Activated CD4-positive, alpha-beta memory T cell treated with anti-CD3 and anti-CD28 coated beads, Interleukin-2, amount 10 ng/mL, durations not matched to agents 7 days and 5 days (primary cell): ENCODE measurements at regions not wholly inside any gene's neighbourhood (a gene's known extent, or its start where the extent isn't known, plus 50 kb on each side); places are given as distances from the start of the nearest gene placed in this dataset.
"Not testable (repeated sequence)": the region's sequence is repeated elsewhere in the genome, so short reads cannot be mapped to it uniquely, and the experiment has no call there.

Experiments
- CTCF ChIA-PET: fragments of 350-600 bp; sonication (Branson Sonifier 250); formaldehyde crosslinking; loops from one replicate; lab custom pipeline; 2021; ENCODE audit warnings: antibody characterized with exemption, inconsistent platforms; lab: Charles Lee
- POLR2A ChIA-PET: fragments of 350-600 bp; sonication (Branson Sonifier 250); formaldehyde crosslinking; loops from one replicate; lab custom pipeline; 2021; ENCODE audit warnings: antibody characterized with exemption; lab: Charles Lee
- DNase-seq: peaks from one replicate; pipeline ENCODE4 v3.0.0-alpha.2; 2020
- H3K27ac Mint-ChIP-seq: one replicate; pipeline ENCODE4 v1.8.0; 2021; ENCODE audit warnings: mild to moderate bottlenecking, mixed read lengths
- H3K27me3 Mint-ChIP-seq: one replicate; pipeline ENCODE4 v1.8.0; 2021; ENCODE audit warnings: mixed read lengths
- H3K36me3 Mint-ChIP-seq: one replicate; pipeline ENCODE4 v1.8.0; 2021; ENCODE audit warnings: low read depth, mixed read lengths
- H3K4me1 Mint-ChIP-seq: one replicate; pipeline ENCODE4 v1.8.0; 2021; ENCODE audit warnings: mixed read lengths
- H3K4me3 Mint-ChIP-seq: one replicate; pipeline ENCODE4 v1.8.0; 2021; ENCODE audit warnings: mild to moderate bottlenecking, mixed read lengths
- H3K9me3 Mint-ChIP-seq: one replicate; pipeline ENCODE4 v1.8.0; 2021; ENCODE audit warnings: mixed read lengths

GRCh38 chr4:147093206-147093605 is 147.5 kb upstream of the TTC29 start:
- H3K9me3 Mint-ChIP-seq = no peaks in the 10 kb centered on the region
- H3K27ac Mint-ChIP-seq = no peak overlapping the region
- H3K4me1 Mint-ChIP-seq = no peaks in the 10 kb centered on the region
- POLR2A ChIA-PET = no interaction called here
- CTCF ChIA-PET = no interaction called here
- H3K36me3 Mint-ChIP-seq = no peaks in the 10 kb centered on the region
- peaks cover 12% of the 10 kb centered on the region for H3K27me3 Mint-ChIP-seq
- no peak overlapping the region for H3K4me3 Mint-ChIP-seq
- no peak for DNase-seq

GRCh38 chr4:147094238-147094637 is 148.6 kb upstream of the TTC29 start:
- no peaks in the 10 kb centered on the region for H3K9me3 Mint-ChIP-seq
- ChIA-PET CTCF (no interaction called here), POLR2A (no interaction called here)
- no peak overlapping the region for H3K4me3 Mint-ChIP-seq
- no peaks in the 10 kb centered on the region for H3K36me3 Mint-ChIP-seq
- peaks cover 7% of the 10 kb centered on the region for H3K27me3 Mint-ChIP-seq
- no peak for DNase-seq
- H3K4me1 Mint-ChIP-seq = no peaks in the 10 kb centered on the region
- no peak overlapping the region for H3K27ac Mint-ChIP-seq

- H3K36me3 Mint-ChIP-seq = no peaks in the 10 kb centered on the region
- DNase-seq = no peak
- ChIA-PET POLR2A (interaction anchor here (0.6 kb wide), 1 partner anchor 725 kb away, joined by 3 read pairs; no protein-coding TSS in a partner anchor), CTCF (interaction anchor here (0.6 to 3.1 kb wide), 25 partner anchors 10 to 1141 kb away, joined by 3 to 30 read pairs (median 4); no protein-coding TSS in a partner anchor)
- H3K9me3 Mint-ChIP-seq = no peaks in the 10 kb centered on the region
- H3K4me3 Mint-ChIP-seq = no peak overlapping the region
- H3K27ac Mint-ChIP-seq = no peak overlapping the region
- peaks cover 10% of the 10 kb centered on the region for H3K27me3 Mint-ChIP-seq
- H3K4me1 Mint-ChIP-seq = no peaks in the 10 kb centered on the region
Measured at GRCh38 chr4:147096667-147097604, 151.3 kb upstream of the TTC29 start.

GRCh38 chr4:147101678-147102077 is 156.0 kb upstream of the TTC29 start:
- Mint-ChIP-seq H3K27ac (no peak overlapping the region), H3K4me3 (no peak overlapping the region), H3K9me3 (no peaks in the 10 kb centered on the region), H3K27me3 (peaks cover 11% of the 10 kb centered on the region), H3K4me1 (no peaks in the 10 kb centered on the region), H3K36me3 (no peaks in the 10 kb centered on the region)
- no peak for DNase-seq
- ChIA-PET POLR2A (no interaction called here), CTCF (no interaction called here)

- DNase-seq = no peak
- Mint-ChIP-seq H3K36me3 (no peaks in the 10 kb centered on the region), H3K27ac (no peak overlapping the region), H3K27me3 (peaks cover 6% of the 10 kb centered on the region), H3K4me1 (no peaks in the 10 kb centered on the region), H3K9me3 (no peaks in the 10 kb centered on the region), H3K4me3 (no peak overlapping the region)
- ChIA-PET POLR2A (no interaction called here), CTCF (interaction anchor here (1.0 kb wide), 1 partner anchor 82 kb away, joined by 4 read pairs; no protein-coding TSS in a partner anchor)
Measured at GRCh38 chr4:147102596-147102995, 156.9 kb upstream of the TTC29 start.

GRCh38 chr4:147103403-147103946 is 157.8 kb upstream of the TTC29 start:
- H3K9me3 Mint-ChIP-seq = no peaks in the 10 kb centered on the region
- peaks cover 6% of the 10 kb centered on the region for H3K27me3 Mint-ChIP-seq
- no peak overlapping the region for H3K27ac Mint-ChIP-seq
- CTCF ChIA-PET = no interaction called here
- H3K36me3 Mint-ChIP-seq = no peaks in the 10 kb centered on the region
- no peak for DNase-seq
- H3K4me1 Mint-ChIP-seq = no peaks in the 10 kb centered on the region
- H3K4me3 Mint-ChIP-seq = no peak overlapping the region
- POLR2A ChIA-PET = no interaction called here

GRCh38 chr4:147104768-147105167 is 159.1 kb upstream of the TTC29 start:
- Mint-ChIP-seq H3K27me3 (peaks cover 6% of the 10 kb centered on the region), H3K36me3 (no peaks in the 10 kb centered on the region), H3K4me3 (no peak overlapping the region), H3K27ac (no peak overlapping the region), H3K9me3 (no peaks in the 10 kb centered on the region), H3K4me1 (no peaks in the 10 kb centered on the region)
- ChIA-PET CTCF (no interaction called here), POLR2A (no interaction called here)
- DNase-seq = no peak

GRCh38 chr4:147108409-147108808 is 162.7 kb upstream of the TTC29 start:
- Mint-ChIP-seq H3K9me3 (no peaks in the 10 kb centered on the region), H3K4me1 (no peaks in the 10 kb centered on the region), H3K4me3 (no peak overlapping the region), H3K36me3 (no peaks in the 10 kb centered on the region), H3K27ac (no peak overlapping the region), H3K27me3 (no peaks in the 10 kb centered on the region)
- POLR2A ChIA-PET = no interaction called here
- CTCF ChIA-PET = interaction anchor here (1.2 kb wide), 1 partner anchor 12 kb away, joined by 5 read pairs; no protein-coding TSS in a partner anchor
- DNase-seq = no peak

GRCh38 chr4:147109800-147110199 is 164.1 kb upstream of the TTC29 start:
- H3K27ac Mint-ChIP-seq = no peak overlapping the region
- H3K36me3 Mint-ChIP-seq = no peaks in the 10 kb centered on the region
- ChIA-PET CTCF (interaction anchor here (0.8 kb wide), 1 partner anchor 13 kb away, joined by 8 read pairs; no protein-coding TSS in a partner anchor), POLR2A (no interaction called here)
- H3K4me3 Mint-ChIP-seq = no peak overlapping the region
- peaks cover 4% of the 10 kb centered on the region for H3K9me3 Mint-ChIP-seq
- no peak for DNase-seq
- no peaks in the 10 kb centered on the region for H3K4me1 Mint-ChIP-seq
- H3K27me3 Mint-ChIP-seq = no peaks in the 10 kb centered on the region

- H3K27ac Mint-ChIP-seq = no peak overlapping the region
- CTCF ChIA-PET = no interaction called here
Measured at GRCh38 chr4:147110473-147111367, 165.1 kb upstream of the TTC29 start.

GRCh38 chr4:147112196-147112595 is 166.5 kb upstream of the TTC29 start:
- H3K9me3 Mint-ChIP-seq, H3K27ac Mint-ChIP-seq, H3K27me3 Mint-ChIP-seq, POLR2A ChIA-PET, H3K4me1 Mint-ChIP-seq, H3K4me3 Mint-ChIP-seq, DNase-seq, H3K36me3 Mint-ChIP-seq: not testable (repeated sequence)
- CTCF ChIA-PET = interaction anchor here (0.7 to 2.5 kb wide), 2 partner anchors 15 to 810 kb away, joined by 3 to 8 read pairs; no protein-coding TSS in a partner anchor

More at GRCh38 chr4:147110473-147111367, 165.1 kb upstream of the TTC29 start:
- POLR2A ChIA-PET = no interaction called here
- Mint-ChIP-seq H3K4me3 (no peak overlapping the region), H3K27me3 (no peaks in the 10 kb centered on the region), H3K4me1 (no peaks in the 10 kb centered on the region), H3K9me3 (peaks cover 4% of the 10 kb centered on the region), H3K36me3 (no peaks in the 10 kb centered on the region)
- DNase-seq = no peak

- peaks cover 4% of the 10 kb centered on the region for H3K9me3 Mint-ChIP-seq
- H3K4me3 Mint-ChIP-seq = no peak overlapping the region
- no peak overlapping the region for H3K27ac Mint-ChIP-seq
- H3K36me3 Mint-ChIP-seq = no peaks in the 10 kb centered on the region
- ChIA-PET CTCF (no interaction called here), POLR2A (no interaction called here)
- H3K27me3 Mint-ChIP-seq = no peaks in the 10 kb centered on the region
- no peak for DNase-seq
- H3K4me1 Mint-ChIP-seq = no peaks in the 10 kb centered on the region
Measured at GRCh38 chr4:147117431-147117830, 171.8 kb upstream of the TTC29 start.

- ChIA-PET POLR2A (no interaction called here), CTCF (no interaction called here)
- H3K27ac Mint-ChIP-seq = no peak overlapping the region
- no peak overlapping the region for H3K4me3 Mint-ChIP-seq
- no peaks in the 10 kb centered on the region for H3K27me3 Mint-ChIP-seq
- no peaks in the 10 kb centered on the region for H3K4me1 Mint-ChIP-seq
- no peaks in the 10 kb centered on the region for H3K36me3 Mint-ChIP-seq
- no peak for DNase-seq
- H3K9me3 Mint-ChIP-seq = peaks cover 4% of the 10 kb centered on the region
Measured at GRCh38 chr4:147118528-147118927, 172.9 kb upstream of the TTC29 start.
